ENCODE measurements at regions not wholly inside any gene's neighbourhood (a gene's known extent, or its start where the extent isn't known, plus 50 kb on each side); places are given as distances from the start of the nearest gene placed in this dataset.

GRCh38 chr18:60555625-60556024 lies 183.1 kb upstream of the MC4R start (continued):
- TF ChIP-seq BRF2 (IDR thresholded peaks at IDR 0.05; ENCODE audit: borderline replicate concordance, insufficient read depth, insufficient read length) (no peak), SRSF1 (IDR thresholded peaks at IDR 0.05; ENCODE audit: low read depth, low read length) (no peak), KAT2B (IDR thresholded peaks at IDR 0.05; ENCODE audit: low read depth, low read length) (no peak), PHF8 (IDR thresholded peaks at IDR 0.05; ENCODE audit: borderline replicate concordance, low read length) (no peak)

GRCh38 chr18:60556326-60556725 lies 183.8 kb upstream of the MC4R start:
- Histone ChIP-seq H3K27me3 (ENCODE audit: control insufficient read depth in 2 of 2, insufficient read depth in 2 of 2, low read length in 2 of 2) (no peaks in the 10 kb centered on the region), H3K9me1 (ENCODE audit: control insufficient read depth, insufficient read depth, low read length) (no peaks in the 10 kb centered on the region), H3K4me3 (no peak overlapping the region), H3K27ac (ENCODE audit: extremely low read depth, low read depth, low read length) (no peak overlapping the region), H3K9ac (ENCODE audit: insufficient read depth in 1 of 2, low read depth in 2 of 2, low read length in 2 of 2) (no peak overlapping the region), H3K79me2 (ENCODE audit: control insufficient read depth, insufficient read depth, low read length) (no peaks in the 10 kb centered on the region), H3K4me1 (replicated peaks in 1 of 2; ENCODE audit: control insufficient read depth in 2 of 2, insufficient read depth in 2 of 2, low read length in 2 of 2) (no peaks in the 10 kb centered on the region), H3K9me3 (replicated peaks; ENCODE audit: control insufficient read depth, insufficient read depth, low read depth, low read length) (no peaks in the 10 kb centered on the region), H3K4me2 (ENCODE audit: insufficient read depth, low read length) (no peak overlapping the region), H2AFZ (ENCODE audit: low read depth, low read length) (no peak overlapping the region), H3K36me3 (ENCODE audit: control insufficient read depth, insufficient read depth, low read length) (no peaks in the 10 kb centered on the region), H4K20me1 (replicated peaks; ENCODE audit: control insufficient read depth, insufficient read depth, low read length) (no peaks in the 10 kb centered on the region)
- WGBS (ENCODE audit: insufficient coverage, low coverage, missing lambda C conversion rate), result 0% methylated on average over 1 of the region's 1 CpG
- POLR2A ChIA-PET, result interaction anchor here (0.6 kb wide), 1 partner anchor 561 kb away, joined by 3 read pairs; no protein-coding TSS in a partner anchor
- intact Hi-C loops (cut with micrococcal nuclease) (no loop called here), in situ Hi-C loops (cut with MboI) (loop anchor here (10.0 kb wide), 1 partner anchor 562 kb away; no protein-coding TSS in a partner anchor)
- BruUV-seq (replicated peaks), result no TSS peak
- FAIRE-seq, result no peak
- no peak for DNase-seq (ENCODE audit: extremely low read depth in 1 of 4, low spot score in 3 of 4)
- CTCF ChIA-PET (ENCODE audit: low intra/inter-chr PET ratio), result no interaction called here
- no peak for TF ChIP-seq ZBTB1 (CRISPR knock-in tag; IDR thresholded peaks at IDR 0.05; ENCODE audit: borderline replicate concordance, low read depth)
- TF ChIP-seq DNMT1 (IDR thresholded peaks at IDR 0.05), result no peak
- TF ChIP-seq SIX5 (IDR thresholded peaks at IDR 0.05; ENCODE audit: borderline replicate concordance in 1 of 2, insufficient read depth in 1 of 2, low read depth in 1 of 2, low read length in 2 of 2), result no peak
- ATAC-seq, result no peak
